ENCODE measurements at regions not wholly inside any gene's neighbourhood (a gene's known extent, or its start where the extent isn't known, plus 50 kb on each side); places are given as distances from the start of the nearest gene placed in this dataset.

DNA sequence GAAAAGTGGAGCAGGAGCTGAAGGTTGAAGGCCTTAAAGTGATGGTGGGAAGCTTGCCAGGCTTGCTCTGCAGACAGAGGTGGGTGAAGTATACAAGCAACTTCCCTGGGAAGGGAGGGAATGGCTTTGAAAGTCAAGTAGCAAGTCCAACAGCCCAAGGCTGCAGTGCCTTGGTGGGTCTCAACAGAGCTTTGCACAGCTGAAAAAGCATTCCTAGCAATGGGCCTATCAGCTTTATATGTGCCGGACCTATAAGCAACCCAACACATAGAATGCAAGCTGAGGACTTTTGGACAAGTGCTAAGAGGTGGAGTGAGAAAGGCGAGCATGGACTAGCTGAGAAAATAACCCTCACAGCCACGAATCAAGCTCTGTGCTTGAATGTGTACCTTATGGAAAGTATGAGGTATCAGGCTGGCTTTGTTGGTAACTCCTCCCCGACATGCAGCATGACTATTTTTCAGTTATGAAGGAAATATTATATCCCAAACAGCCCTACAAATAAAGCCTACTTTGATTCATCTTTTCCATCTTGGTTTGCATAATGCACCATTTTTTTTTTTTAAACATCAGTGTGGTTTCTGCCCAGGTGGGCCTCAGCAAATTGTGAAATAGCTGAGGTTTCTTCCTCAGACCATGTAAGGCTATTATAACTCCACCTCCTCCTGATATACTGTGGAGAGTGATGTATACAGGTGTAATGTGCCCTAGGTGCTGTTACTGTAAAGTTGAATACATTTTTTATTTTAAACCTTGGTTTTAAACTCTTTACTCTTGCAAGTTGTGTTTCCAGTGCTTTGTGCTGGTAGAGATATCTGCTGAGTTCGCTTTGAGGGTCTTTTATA lies 241.4 kb upstream of the CXCR4 start:
- Histone ChIP-seq H2AFZ (ENCODE audit: control insufficient read depth, low read depth, low read length) (no peak overlapping the region), H3K4me1 (ENCODE audit: control insufficient read depth, insufficient read depth, low read length) (peaks cover 6% of the 10 kb centered on the region), H3K9me3 (replicated peaks; ENCODE audit: control insufficient read depth, insufficient read depth, low read length) (no peaks in the 10 kb centered on the region; the same call in 2 of the 3 replicates), H3K4me3 (no peak overlapping the region), H3K27me3 (replicated peaks in 1 of 2; ENCODE audit: control insufficient read depth in 2 of 2, insufficient read depth in 2 of 2, low read length in 1 of 2) (no peaks in the 10 kb centered on the region; a peak in 1 of 4 replicates), H3K27ac (ENCODE audit: control insufficient read depth, insufficient read depth) (no peak overlapping the region), H4K20me1 (ENCODE audit: control insufficient read depth, insufficient read depth) (no peaks in the 10 kb centered on the region), H3K9ac (ENCODE audit: control insufficient read depth, insufficient read depth, low read length) (no peak overlapping the region), H3K79me2 (ENCODE audit: control insufficient read depth, insufficient read depth, low read length) (no peaks in the 10 kb centered on the region), H3K4me2 (ENCODE audit: control insufficient read depth, insufficient read depth) (no peak overlapping the region), H3K36me3 (ENCODE audit: control insufficient read depth in 2 of 2, insufficient read depth in 2 of 2, low read length in 1 of 2) (no peaks in the 10 kb centered on the region)
- ChIA-PET POLR2A (interaction anchor here (0.5 to 1.1 kb wide), 2 partner anchors 10 to 24 kb away, joined by 3 to 4 read pairs; no protein-coding TSS in a partner anchor), SMC1A (ENCODE audit: uncharacterized antibody, unreplicated experiment) (interaction anchor here (0.7 to 2.5 kb wide), 18 partner anchors 9 to 445 kb away, joined by 3 to 9 read pairs (median 4); no protein-coding TSS in a partner anchor), CTCF (interaction anchor here (0.5 to 1.6 kb wide), 7 partner anchors 10 to 446 kb away, joined by 3 to 5 read pairs (median 3); no protein-coding TSS in a partner anchor), RAD21 (ENCODE audit: unreplicated experiment) (interaction anchor here (0.8 to 1.6 kb wide), 3 partner anchors 22 to 172 kb away, joined by 3 to 5 read pairs (median 4); no protein-coding TSS in a partner anchor)
- in situ Hi-C loops (cut with MboI) = no loop called here
- FAIRE-seq = no peak
- ATAC-seq = no peak
- TF ChIP-seq ATF7 (IDR thresholded peaks at IDR 0.05; ENCODE audit: low read depth) = no peak
- no peak for TF ChIP-seq NFXL1 (IDR thresholded peaks at IDR 0.05; ENCODE audit: borderline replicate concordance)
- no peak for TF ChIP-seq SUZ12 (IDR thresholded peaks at IDR 0.05; ENCODE audit: unreplicated experiment)
- no peak for TF ChIP-seq ZBED1 (IDR thresholded peaks at IDR 0.05; ENCODE audit: borderline replicate concordance)
- TF ChIP-seq SIN3A (IDR thresholded peaks at IDR 0.05; ENCODE audit: low read depth, low read length) = no peak
- TF ChIP-seq CREM (IDR thresholded peaks at IDR 0.05; ENCODE audit: low read depth) = no peak
- no peak for TF ChIP-seq BRCA1 (IDR thresholded peaks at IDR 0.05; ENCODE audit: low read depth, low read length)
- no peak for TF ChIP-seq NR2F1 (conservative IDR thresholded peaks at IDR 0.05)
- TF ChIP-seq TAF1 (IDR thresholded peaks at IDR 0.05; ENCODE audit: borderline replicate concordance, low read depth, low read length) = no peak
- TF ChIP-seq SMAD1 (IDR thresholded peaks at IDR 0.05; ENCODE audit: low read depth, partially characterized antibody) = no peak
- TF ChIP-seq, protein P1, sequence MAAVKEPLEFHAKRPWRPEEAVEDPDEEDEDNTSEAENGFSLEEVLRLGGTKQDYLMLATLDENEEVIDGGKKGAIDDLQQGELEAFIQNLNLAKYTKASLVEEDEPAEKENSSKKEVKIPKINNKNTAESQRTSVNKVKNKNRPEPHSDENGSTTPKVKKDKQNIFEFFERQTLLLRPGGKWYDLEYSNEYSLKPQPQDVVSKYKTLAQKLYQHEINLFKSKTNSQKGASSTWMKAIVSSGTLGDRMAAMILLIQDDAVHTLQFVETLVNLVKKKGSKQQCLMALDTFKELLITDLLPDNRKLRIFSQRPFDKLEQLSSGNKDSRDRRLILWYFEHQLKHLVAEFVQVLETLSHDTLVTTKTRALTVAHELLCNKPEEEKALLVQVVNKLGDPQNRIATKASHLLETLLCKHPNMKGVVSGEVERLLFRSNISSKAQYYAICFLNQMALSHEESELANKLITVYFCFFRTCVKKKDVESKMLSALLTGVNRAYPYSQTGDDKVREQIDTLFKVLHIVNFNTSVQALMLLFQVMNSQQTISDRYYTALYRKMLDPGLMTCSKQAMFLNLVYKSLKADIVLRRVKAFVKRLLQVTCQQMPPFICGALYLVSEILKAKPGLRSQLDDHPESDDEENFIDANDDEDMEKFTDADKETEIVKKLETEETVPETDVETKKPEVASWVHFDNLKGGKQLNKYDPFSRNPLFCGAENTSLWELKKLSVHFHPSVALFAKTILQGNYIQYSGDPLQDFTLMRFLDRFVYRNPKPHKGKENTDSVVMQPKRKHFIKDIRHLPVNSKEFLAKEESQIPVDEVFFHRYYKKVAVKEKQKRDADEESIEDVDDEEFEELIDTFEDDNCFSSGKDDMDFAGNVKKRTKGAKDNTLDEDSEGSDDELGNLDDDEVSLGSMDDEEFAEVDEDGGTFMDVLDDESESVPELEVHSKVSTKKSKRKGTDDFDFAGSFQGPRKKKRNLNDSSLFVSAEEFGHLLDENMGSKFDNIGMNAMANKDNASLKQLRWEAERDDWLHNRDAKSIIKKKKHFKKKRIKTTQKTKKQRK (IDR thresholded peaks at IDR 0.05; ENCODE audit: low read depth, low read length) = no peak
- TF ChIP-seq ETV6 (conservative IDR thresholded peaks at IDR 0.05 in 1 of 2, IDR thresholded peaks at IDR 0.05 in 1 of 2; ENCODE audit: borderline replicate concordance in 1 of 2, low read depth in 1 of 2) = no peak
- no peak for TF ChIP-seq MYC (IDR thresholded peaks at IDR 0.05; ENCODE audit: insufficient read depth, insufficient read length, insufficient replicate concordance, low read length, severe bottlenecking)
- no peak for TF ChIP-seq RUNX3 (IDR thresholded peaks at IDR 0.05; ENCODE audit: low read length)
- TF ChIP-seq NRF1 (conservative IDR thresholded peaks at IDR 0.05; ENCODE audit: low read depth, low read length) = no peak
- TF ChIP-seq, protein P2, sequence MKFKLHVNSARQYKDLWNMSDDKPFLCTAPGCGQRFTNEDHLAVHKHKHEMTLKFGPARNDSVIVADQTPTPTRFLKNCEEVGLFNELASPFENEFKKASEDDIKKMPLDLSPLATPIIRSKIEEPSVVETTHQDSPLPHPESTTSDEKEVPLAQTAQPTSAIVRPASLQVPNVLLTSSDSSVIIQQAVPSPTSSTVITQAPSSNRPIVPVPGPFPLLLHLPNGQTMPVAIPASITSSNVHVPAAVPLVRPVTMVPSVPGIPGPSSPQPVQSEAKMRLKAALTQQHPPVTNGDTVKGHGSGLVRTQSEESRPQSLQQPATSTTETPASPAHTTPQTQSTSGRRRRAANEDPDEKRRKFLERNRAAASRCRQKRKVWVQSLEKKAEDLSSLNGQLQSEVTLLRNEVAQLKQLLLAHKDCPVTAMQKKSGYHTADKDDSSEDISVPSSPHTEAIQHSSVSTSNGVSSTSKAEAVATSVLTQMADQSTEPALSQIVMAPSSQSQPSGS (IDR thresholded peaks at IDR 0.05; ENCODE audit: low read length) = no peak
- intact Hi-C loops (cut with micrococcal nuclease; ENCODE audit: unreplicated experiment) = no loop called here
- 41% methylated on average over 5 of the region's 5 CpGs for WGBS (ENCODE audit: insufficient coverage, insufficient replicate concordance, low lambda C conversion rate, missing lambda C conversion rate)
- no peak for DNase-seq (ENCODE audit: low read depth, low spot score)
- no TSS peak for BruUV-seq (replicated peaks)

Measured in GM12878 (cell line).